ENCODE measurements at regions not wholly inside any gene's neighbourhood (a gene's known extent, or its start where the extent isn't known, plus 50 kb on each side); places are given as distances from the start of the nearest gene placed in this dataset.

- no peak overlapping the region for H3K27ac ChIP-seq
- TF ChIP-seq CTCF (conservative IDR thresholded peaks at IDR 0.05) = no peak
Measured at GRCh38 chr20:7695635-7696034, 244.6 kb downstream of the HAO1 start.

GRCh38 chr20:7696311-7696710 lies 243.9 kb downstream of the HAO1 start:
- TF ChIP-seq CTCF (conservative IDR thresholded peaks at IDR 0.05) = no peak
- H3K27ac ChIP-seq = no peak overlapping the region

- H3K27ac ChIP-seq = no peak overlapping the region
- no peak for TF ChIP-seq CTCF (conservative IDR thresholded peaks at IDR 0.05)
Measured at GRCh38 chr20:7702141-7702540, 238.1 kb downstream of the HAO1 start.

GRCh38 chr20:7703551-7703961 lies 236.7 kb downstream of the HAO1 start:
- H3K27ac ChIP-seq = no peak overlapping the region
- TF ChIP-seq CTCF (conservative IDR thresholded peaks at IDR 0.05) = no peak

GRCh38 chr20:7703996-7704395 lies 236.3 kb downstream of the HAO1 start:
- no peak for TF ChIP-seq CTCF (conservative IDR thresholded peaks at IDR 0.05)
- no peak overlapping the region for H3K27ac ChIP-seq

GRCh38 chr20:7708112-7708511 lies 232.1 kb downstream of the HAO1 start:
- no peak for TF ChIP-seq CTCF (conservative IDR thresholded peaks at IDR 0.05)
- no peak overlapping the region for H3K27ac ChIP-seq

GRCh38 chr20:7708782-7709181 lies 231.5 kb downstream of the HAO1 start:
- H3K27ac ChIP-seq = no peak overlapping the region
- no peak for TF ChIP-seq CTCF (conservative IDR thresholded peaks at IDR 0.05)

GRCh38 chr20:7710440-7710839 lies 229.8 kb downstream of the HAO1 start:
- H3K27ac ChIP-seq = no peak overlapping the region
- TF ChIP-seq CTCF (conservative IDR thresholded peaks at IDR 0.05) = no peak
